Epithelial cell of proximal tubule (primary cell): ENCODE measurements at regions not wholly inside any gene's neighbourhood (a gene's known extent, or its start where the extent isn't known, plus 50 kb on each side); places are given as distances from the start of the nearest gene placed in this dataset.

ENCODE experiments used
- DNase-seq: peaks from one replicate; pipeline ENCODE4 v3.0.0-alpha.2; 2011; ENCODE audit warnings: low read depth
- H3K4me3 ChIP-seq: 2 replicates; pipeline ENCODE4 v1.5.1; 2011; ENCODE audit warnings: low read depth, mild to moderate bottlenecking, low read length
- CTCF ChIP-seq: conservative IDR thresholded peaks from 2 replicates; pipeline ENCODE4 v1.5.1; 2012; ENCODE audit warnings: low read depth, mild to moderate bottlenecking, low read length

- no peak for DNase-seq
- no peak for TF ChIP-seq CTCF
- no peak overlapping the region for H3K4me3 ChIP-seq
Observed at GRCh38 chr6:159431750-159432149, 261.3 kb downstream of the SOD2 start.

GRCh38 chr6:159430323-159430722 is 261.1 kb downstream of the FNDC1 start:
- H3K4me3 ChIP-seq = no peak overlapping the region
- no peak for TF ChIP-seq CTCF
- no peak for DNase-seq

GRCh38 chr6:159429433-159429832 is 260.2 kb downstream of the FNDC1 start:
- DNase-seq = no peak
- TF ChIP-seq CTCF = no peak
- no peak overlapping the region for H3K4me3 ChIP-seq

- TF ChIP-seq CTCF = no peak
- DNase-seq = no peak
- H3K4me3 ChIP-seq = no peak overlapping the region
Observed at GRCh38 chr6:159427771-159428170, 258.6 kb downstream of the FNDC1 start.

GRCh38 chr6:159427335-159427734 is 258.1 kb downstream of the FNDC1 start:
- no peak for TF ChIP-seq CTCF
- DNase-seq = no peak
- no peak overlapping the region for H3K4me3 ChIP-seq

GRCh38 chr6:159425421-159425820 is 256.2 kb downstream of the FNDC1 start:
- no peak for TF ChIP-seq CTCF
- no peak for DNase-seq
- H3K4me3 ChIP-seq = no peak overlapping the region

- no peak overlapping the region for H3K4me3 ChIP-seq
- no peak for TF ChIP-seq CTCF
- no peak for DNase-seq
Observed at GRCh38 chr6:159422041-159422984, 253.1 kb downstream of the FNDC1 start.
